HUES6 (cell line): ENCODE measurements at regions not wholly inside any gene's neighbourhood (a gene's known extent, or its start where the extent isn't known, plus 50 kb on each side); places are given as distances from the start of the nearest gene placed in this dataset.

Experiments
- H3K27ac ChIP-seq: 2 replicates; pipeline ENCODE4 v1.7.0; 2013; ENCODE audit warnings: low read depth, mild to moderate bottlenecking, low read length, inconsistent platforms
- H3K27me3 ChIP-seq: 2 replicates; pipeline ENCODE4 v1.6.1; 2013; ENCODE audit warnings: low read length; ENCODE audit not compliant: control insufficient read depth, insufficient read depth
- H3K36me3 ChIP-seq: 2 replicates; pipeline ENCODE4 v1.6.1; 2013; ENCODE audit warnings: low read length; ENCODE audit not compliant: control insufficient read depth, insufficient read depth
- H3K4me1 ChIP-seq: 2 replicates; pipeline ENCODE4 v1.6.1; 2013; ENCODE audit warnings: low read length; ENCODE audit not compliant: control insufficient read depth, insufficient read depth
- H3K4me3 ChIP-seq: 2 replicates; pipeline ENCODE4 v1.5.1; 2013; ENCODE audit warnings: low read depth, low read length
- H3K9ac ChIP-seq: one replicate; pipeline ENCODE4 v1.6.1; 2013; ENCODE audit warnings: mild to moderate bottlenecking, low read length
- H3K9me3 ChIP-seq: 2 replicates; pipeline ENCODE4 v1.6.1; 2013; ENCODE audit warnings: low read depth, low read length; ENCODE audit not compliant: control insufficient read depth, insufficient read depth

GRCh38 chr2:125850541-125850940, 805.4 kb upstream of the GYPC start:
- Histone ChIP-seq H3K4me1 (no peaks in the 10 kb centered on the region), H3K36me3 (no peaks in the 10 kb centered on the region), H3K9ac (no peak overlapping the region), H3K4me3 (no peak overlapping the region), H3K27ac (no peak overlapping the region), H3K9me3 (no peaks in the 10 kb centered on the region), H3K27me3 (no peaks in the 10 kb centered on the region)

DNA sequence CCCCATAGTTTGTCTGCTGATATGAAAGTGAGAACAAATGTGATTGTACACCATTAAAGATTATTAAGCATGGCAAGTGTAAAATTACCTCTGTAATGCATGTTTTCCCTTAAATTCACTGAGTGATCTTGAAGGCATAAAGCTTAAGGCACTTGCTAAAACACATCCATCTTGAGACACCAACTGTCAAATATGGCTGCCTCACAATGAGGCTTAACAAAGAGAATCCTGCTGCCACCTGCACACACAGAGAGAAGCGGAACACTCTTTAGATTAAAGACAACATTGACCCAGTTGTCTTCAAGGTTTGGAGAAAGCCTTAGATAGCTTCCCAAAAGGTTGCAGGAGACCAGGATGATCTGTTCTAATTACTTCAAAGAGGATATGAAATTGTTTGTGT, 803.6 kb upstream of the GYPC start:
- no peak overlapping the region for H3K4me3 ChIP-seq

DNA sequence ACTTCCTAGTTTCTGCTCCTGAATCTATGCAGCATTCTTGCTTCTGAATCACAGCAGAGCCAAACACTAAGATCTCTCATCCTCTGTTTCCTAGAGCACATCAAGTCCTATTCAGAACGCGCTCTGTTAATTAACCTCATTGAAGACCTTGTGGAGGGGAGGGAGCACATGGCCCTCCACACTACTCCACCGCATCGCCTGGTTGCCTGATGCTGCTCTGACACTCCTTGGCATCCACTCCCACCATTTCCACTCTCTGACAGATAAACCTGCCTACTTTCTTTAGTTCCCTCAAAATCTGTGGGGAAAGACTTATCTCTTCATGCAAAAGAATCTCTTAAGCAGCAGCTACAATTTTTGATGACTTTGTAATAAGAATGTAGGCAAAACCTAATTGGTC, 802.3 kb upstream of the GYPC start:
- H3K9ac ChIP-seq, result no peak overlapping the region
- H3K9me3 ChIP-seq, result no peaks in the 10 kb centered on the region; the same call in 1 of the 2 replicates
- H3K27me3 ChIP-seq, result no peaks in the 10 kb centered on the region
- no peak overlapping the region for H3K27ac ChIP-seq
- no peaks in the 10 kb centered on the region for H3K4me1 ChIP-seq
- H3K4me3 ChIP-seq, result no peak overlapping the region
- H3K36me3 ChIP-seq, result no peaks in the 10 kb centered on the region

More for the DNA sequence above, 803.6 kb upstream of the GYPC start:
- no peaks in the 10 kb centered on the region for H3K9me3 ChIP-seq
- no peak overlapping the region for H3K9ac ChIP-seq
- H3K27ac ChIP-seq, result no peak overlapping the region
- no peaks in the 10 kb centered on the region for H3K36me3 ChIP-seq
- no peaks in the 10 kb centered on the region for H3K4me1 ChIP-seq
- H3K27me3 ChIP-seq, result no peaks in the 10 kb centered on the region

GRCh38 chr2:125855204-125855603, 800.8 kb upstream of the GYPC start:
- H3K4me1 ChIP-seq, result no peaks in the 10 kb centered on the region
- no peaks in the 10 kb centered on the region; the same call in 1 of the 2 replicates for H3K9me3 ChIP-seq
- no peak overlapping the region for H3K9ac ChIP-seq
- H3K27me3 ChIP-seq, result no peaks in the 10 kb centered on the region
- no peaks in the 10 kb centered on the region for H3K36me3 ChIP-seq
- H3K4me3 ChIP-seq, result no peak overlapping the region
- H3K27ac ChIP-seq, result no peak overlapping the region

DNA sequence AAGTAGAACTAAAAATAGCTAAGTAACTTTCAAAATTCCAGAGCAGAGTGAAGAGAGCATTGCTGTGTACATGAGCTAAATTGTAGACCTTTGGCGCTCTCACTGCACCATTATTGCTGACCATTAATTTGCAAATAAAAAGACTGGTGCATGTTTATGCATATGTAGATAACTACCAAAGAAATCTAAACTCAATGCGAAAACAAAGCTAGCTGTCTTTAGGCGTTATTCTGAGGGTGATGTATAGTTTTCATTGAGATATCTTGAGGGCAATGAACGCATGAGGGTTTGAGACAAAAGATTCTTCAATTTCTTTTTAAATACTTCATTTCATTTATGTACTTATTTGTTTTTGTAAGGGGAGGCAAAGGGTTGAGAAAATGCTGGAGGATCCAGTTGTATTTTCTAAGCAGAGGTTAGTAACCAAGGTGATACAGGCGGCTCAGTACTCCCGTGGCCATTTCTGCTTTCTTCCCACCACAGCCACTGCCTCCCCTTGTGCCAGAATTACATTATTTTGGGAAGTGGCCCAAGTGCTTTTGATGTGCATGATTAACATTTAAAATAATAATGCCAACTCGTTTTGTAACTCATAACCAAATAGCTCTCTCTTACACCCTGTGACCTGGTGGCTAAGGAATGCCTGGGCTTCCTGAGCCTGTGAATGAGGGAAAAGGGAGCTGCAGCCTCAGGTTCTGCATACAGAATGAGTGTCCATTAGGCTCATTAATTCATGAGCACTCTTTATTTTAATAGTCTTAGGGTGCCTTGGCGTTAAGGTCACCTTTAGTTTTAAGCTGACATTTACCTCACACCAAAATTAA, 797.8 kb upstream of the GYPC start:
- no peak overlapping the region for H3K27ac ChIP-seq
- H3K4me3 ChIP-seq, result no peak overlapping the region
- H3K27me3 ChIP-seq, result no peaks in the 10 kb centered on the region
- no peaks in the 10 kb centered on the region for H3K4me1 ChIP-seq
- H3K9me3 ChIP-seq, result no peaks in the 10 kb centered on the region; the same call in 1 of the 2 replicates
- H3K36me3 ChIP-seq, result no peaks in the 10 kb centered on the region
- no peak overlapping the region for H3K9ac ChIP-seq

DNA sequence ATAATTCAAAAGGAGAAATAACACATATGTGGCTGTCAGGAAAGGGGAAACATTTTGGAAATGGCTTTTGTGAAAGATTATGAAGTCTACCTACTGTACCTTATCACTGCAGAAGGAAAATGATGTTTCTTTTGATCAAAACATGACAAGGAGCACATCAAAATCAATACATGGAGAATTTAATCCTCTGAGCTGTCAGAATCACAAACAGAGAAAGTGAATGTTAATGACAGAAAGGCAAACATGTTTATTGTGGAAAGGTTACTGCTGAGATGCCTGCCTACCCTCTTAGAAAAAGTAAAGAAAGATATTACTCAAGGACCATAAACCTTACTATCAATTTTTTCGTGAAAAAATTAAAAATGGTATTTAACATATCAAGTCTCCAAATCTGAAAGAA, 794.5 kb upstream of the GYPC start:
- H3K36me3 ChIP-seq, result no peaks in the 10 kb centered on the region
- no peaks in the 10 kb centered on the region for H3K27me3 ChIP-seq
- no peaks in the 10 kb centered on the region; the same call in 1 of the 2 replicates for H3K9me3 ChIP-seq
- no peak overlapping the region for H3K27ac ChIP-seq
- H3K9ac ChIP-seq, result no peak overlapping the region
- H3K4me1 ChIP-seq, result no peaks in the 10 kb centered on the region
- no peak overlapping the region for H3K4me3 ChIP-seq

DNA sequence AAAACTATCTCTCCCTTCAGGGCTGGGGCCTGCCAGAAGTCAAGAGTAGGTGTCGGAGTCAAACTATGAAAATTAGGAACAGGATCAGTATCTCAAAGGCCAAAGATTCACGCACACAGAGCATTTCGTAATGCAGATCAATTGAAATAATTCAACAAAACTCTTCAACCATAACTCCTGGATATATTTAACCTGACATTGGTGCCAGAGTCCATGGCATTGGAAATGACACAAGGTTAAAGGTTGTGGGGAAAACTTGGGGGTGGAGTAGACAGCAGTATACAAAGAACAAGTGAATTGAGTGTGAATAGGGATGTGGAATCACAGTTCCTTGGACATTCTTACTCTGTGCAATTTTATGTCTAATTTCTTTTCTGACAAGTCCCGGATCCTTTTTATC, 788.0 kb upstream of the GYPC start:
- Histone ChIP-seq H3K9ac (no peak overlapping the region), H3K36me3 (no peaks in the 10 kb centered on the region), H3K27ac (no peak overlapping the region), H3K4me1 (peaks cover 4% of the 10 kb centered on the region; the same call in 1 of the 2 replicates), H3K9me3 (peaks cover 2% of the 10 kb centered on the region; the same call in 1 of the 2 replicates), H3K4me3 (no peak overlapping the region), H3K27me3 (no peaks in the 10 kb centered on the region)

DNA sequence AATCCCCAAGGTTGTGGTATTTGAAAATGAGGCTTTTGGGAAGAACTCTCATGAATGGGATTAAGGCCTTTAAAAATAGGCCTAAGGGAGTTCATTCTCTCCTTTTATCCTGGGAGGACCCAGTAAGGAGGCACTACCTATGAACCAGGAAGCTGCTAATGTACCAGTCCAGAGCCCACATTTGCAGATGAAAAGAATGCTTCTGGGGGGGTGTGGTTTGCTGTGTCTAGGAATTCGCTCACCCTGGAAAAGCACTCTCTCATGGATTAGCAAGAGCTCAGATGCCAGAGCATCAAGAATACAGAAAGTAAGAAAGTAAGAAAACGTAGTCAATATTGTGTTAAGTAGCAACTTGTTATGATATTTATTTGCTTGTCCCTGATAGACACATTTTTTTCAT, 785.7 kb upstream of the GYPC start:
- H3K36me3 ChIP-seq, result no peaks in the 10 kb centered on the region
- H3K27ac ChIP-seq, result no peak overlapping the region
- no peak overlapping the region for H3K4me3 ChIP-seq
- H3K27me3 ChIP-seq, result no peaks in the 10 kb centered on the region
- H3K9ac ChIP-seq, result no peak overlapping the region
- peaks cover 4% of the 10 kb centered on the region; the same call in 1 of the 2 replicates for H3K4me1 ChIP-seq
- peaks cover 2% of the 10 kb centered on the region; the same call in 1 of the 2 replicates for H3K9me3 ChIP-seq

- H3K9ac ChIP-seq, result no peak overlapping the region
- no peak overlapping the region for H3K27ac ChIP-seq
- H3K27me3 ChIP-seq, result no peaks in the 10 kb centered on the region
- peaks cover 4% of the 10 kb centered on the region; the same call in 1 of the 2 replicates for H3K4me1 ChIP-seq
- no peak overlapping the region for H3K4me3 ChIP-seq
- peaks cover 2% of the 10 kb centered on the region; the same call in 1 of the 2 replicates for H3K9me3 ChIP-seq
- no peaks in the 10 kb centered on the region for H3K36me3 ChIP-seq
Measured at GRCh38 chr2:125870746-125871145, 785.2 kb upstream of the GYPC start.

DNA sequence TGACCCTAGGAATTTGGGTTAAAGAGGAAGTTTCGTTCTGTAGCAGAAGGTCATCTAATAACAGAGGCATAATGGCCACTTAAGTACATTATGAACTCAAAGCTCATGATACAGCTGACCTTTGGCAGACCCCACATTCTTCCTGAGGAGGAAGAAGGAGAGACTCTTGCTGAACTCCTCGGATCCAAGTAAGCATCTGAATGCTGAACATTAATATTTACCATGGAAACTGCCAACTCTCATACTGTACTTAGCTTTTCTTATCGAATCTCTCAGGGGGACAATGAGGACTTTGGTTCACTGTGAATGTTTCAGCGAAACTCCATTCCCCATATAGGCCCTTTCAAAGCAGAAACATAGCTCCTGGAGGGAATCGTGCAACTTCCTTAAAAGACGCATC, 781.4 kb upstream of the GYPC start:
- no peaks in the 10 kb centered on the region for H3K36me3 ChIP-seq
- H3K27me3 ChIP-seq, result no peaks in the 10 kb centered on the region
- no peak overlapping the region for H3K9ac ChIP-seq
- H3K4me3 ChIP-seq, result no peak overlapping the region
- H3K27ac ChIP-seq, result no peak overlapping the region
- peaks cover 4% of the 10 kb centered on the region; the same call in 1 of the 2 replicates for H3K4me1 ChIP-seq
- peaks cover 7% of the 10 kb centered on the region for H3K9me3 ChIP-seq

DNA sequence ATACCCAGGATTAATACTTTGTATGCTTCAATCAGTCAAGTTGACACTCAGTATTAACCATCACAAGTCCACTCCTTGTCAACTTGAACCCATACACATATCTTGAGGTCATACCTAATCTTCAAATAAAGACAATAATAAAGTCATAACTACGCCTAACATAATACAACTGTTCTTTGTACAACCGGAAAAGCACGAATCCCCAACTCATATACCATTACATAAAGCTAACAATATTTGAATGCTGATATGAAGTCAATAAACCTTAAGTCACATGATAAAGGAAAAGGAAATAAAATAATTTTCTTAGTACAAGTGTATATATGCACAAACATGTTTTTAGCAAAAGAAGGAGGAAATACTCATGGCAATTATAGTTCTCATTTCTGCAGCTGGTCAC, 770.6 kb upstream of the GYPC start:
- H3K4me1 ChIP-seq, result no peaks in the 10 kb centered on the region
- H3K36me3 ChIP-seq, result no peaks in the 10 kb centered on the region
- no peak overlapping the region for H3K9ac ChIP-seq
- H3K27ac ChIP-seq, result no peak overlapping the region
- no peak overlapping the region for H3K4me3 ChIP-seq
- no peaks in the 10 kb centered on the region for H3K27me3 ChIP-seq
- peaks cover 24% of the 10 kb centered on the region for H3K9me3 ChIP-seq
